Common myeloid progenitor, CD34-positive (primary cell): ENCODE measurements at regions not wholly inside any gene's neighbourhood (a gene's known extent, or its start where the extent isn't known, plus 50 kb on each side); places are given as distances from the start of the nearest gene placed in this dataset.

Source experiments
- CTCF ChIA-PET: fragments of 350-600 bp; sonication (Branson Sonifier 250); formaldehyde crosslinking; loops from one replicate; lab custom pipeline; 2021; ENCODE audit warnings: antibody characterized with exemption; lab: Charles Lee
- POLR2A ChIA-PET: fragments of 350-600 bp; sonication (Branson Sonifier 250); formaldehyde crosslinking; loops from one replicate; lab custom pipeline; 2021; ENCODE audit warnings: antibody characterized with exemption; lab: Charles Lee
- DNase-seq, 3 donors: peaks; one replicate each; pipeline versions ENCODE4 v3.0.0 to v3.0.0-alpha.2; 2013
- H3K27ac ChIP-seq, 2 experiments: 1 replicate in 1 of 2; 2 replicates in 1 of 2; pipeline ENCODE4 v1.7.0; 2013; ENCODE audit warnings: inconsistent platforms in 2 of 2, low read length in 2 of 2, mild to moderate bottlenecking in 2 of 2, low read depth in 1 of 2, moderate library complexity in 1 of 2; ENCODE audit not compliant: severe bottlenecking in 2 of 2, insufficient read depth in 1 of 2, poor library complexity in 1 of 2
- H3K27me3 ChIP-seq, 5 experiments: replicated peaks in 2 of 5; 1 replicate in 3 of 5; 2 replicates in 2 of 5; pipeline versions ENCODE4 v1.6.1 to v1.7.0; 2013; ENCODE audit warnings: low read length in 4 of 5, mild to moderate bottlenecking in 2 of 5, moderate library complexity in 2 of 5, inconsistent platforms in 1 of 5; ENCODE audit not compliant: insufficient read depth in 5 of 5, control insufficient read depth in 4 of 5
- H3K36me3 ChIP-seq, 4 experiments: 1 replicate in 2 of 4; 2 replicates in 2 of 4; pipeline versions ENCODE4 v1.6.1 to v1.7.0; 2013; ENCODE audit warnings: low read length in 3 of 4, control low read depth in 1 of 4, mild to moderate bottlenecking in 1 of 4; ENCODE audit not compliant: control insufficient read depth in 4 of 4, insufficient read depth in 4 of 4
- H3K4me1 ChIP-seq, 4 experiments: 1 replicate in 3 of 4; 2 replicates in 1 of 4; pipeline versions ENCODE4 v1.6.1 to v1.7.1; 2013; ENCODE audit warnings: low read length in 3 of 4, mild to moderate bottlenecking in 3 of 4, control low read depth in 1 of 4, inconsistent platforms in 1 of 4, moderate library complexity in 1 of 4; ENCODE audit not compliant: control insufficient read depth in 4 of 4, insufficient read depth in 4 of 4; ENCODE audit errors: control extremely low read depth in 1 of 4
- H3K4me3 ChIP-seq, 7 experiments: 1 replicate in 4 of 7; 2 replicates in 3 of 7; pipeline versions ENCODE4 v1.5.1 to v1.7.0; 2013; ENCODE audit warnings: mild to moderate bottlenecking in 7 of 7, low read length in 6 of 7, moderate library complexity in 6 of 7, inconsistent platforms in 2 of 7, low read depth in 2 of 7, control low read depth in 1 of 7; ENCODE audit not compliant: insufficient read depth in 4 of 7, control insufficient read depth in 1 of 7; ENCODE audit errors: extremely low read depth in 1 of 7
- H3K9me3 ChIP-seq, 5 experiments: 1 replicate in 4 of 5; 2 replicates in 1 of 5; pipeline versions ENCODE4 v1.6.1 to v1.7.1; 2013; ENCODE audit warnings: low read length in 4 of 5, mild to moderate bottlenecking in 2 of 5, inconsistent platforms in 1 of 5, low read depth in 1 of 5, moderate library complexity in 1 of 5; ENCODE audit not compliant: control insufficient read depth in 4 of 5, insufficient read depth in 2 of 5; ENCODE audit errors: control extremely low read depth in 1 of 5
- WGBS: methylation state at CpG from one replicate; pipeline ENCODE4 v1.1.5; 2013; ENCODE audit not compliant: insufficient coverage; 5-methylcytosine and 5-hydroxymethylcytosine counted together

- no peak overlapping the region for H3K4me3 ChIP-seq
- H3K27ac ChIP-seq, result no peak overlapping the region
- H3K36me3 ChIP-seq, result no peaks in the 10 kb centered on the region
- no peak for DNase-seq
- peaks cover 0 to 3% (median 0%) of the 10 kb centered on the region in 5 experiments for H3K27me3 ChIP-seq
- H3K9me3 ChIP-seq, result no peaks in the 10 kb centered on the region
- CTCF ChIA-PET, result no interaction called here
- H3K4me1 ChIP-seq, result no peaks in the 10 kb centered on the region
- POLR2A ChIA-PET, result no interaction called here
- 80% methylated on average over 1 of the region's 2 CpGs for WGBS
Measured at GRCh38 chr20:7151676-7152470, 384.4 kb downstream of the BMP2 start.

- POLR2A ChIA-PET, result no interaction called here
- no peaks in the 10 kb centered on the region for H3K36me3 ChIP-seq
Measured at GRCh38 chr20:7155282-7155681, 387.8 kb downstream of the BMP2 start.

GRCh38 chr20:7155794-7156193 is 388.3 kb downstream of the BMP2 start:
- CTCF ChIA-PET, result no interaction called here
- POLR2A ChIA-PET, result no interaction called here
- Histone ChIP-seq H3K27me3 (peaks cover 0 to 1% (median 0%) of the 10 kb centered on the region in 5 experiments), H3K4me1 (no peaks in the 10 kb centered on the region), H3K9me3 (no peaks in the 10 kb centered on the region), H3K36me3 (no peaks in the 10 kb centered on the region), H3K27ac (no peak overlapping the region), H3K4me3 (no peak overlapping the region)
- WGBS, result 100% methylated on average over 1 of the region's 2 CpGs
- no peak for DNase-seq

More at GRCh38 chr20:7155282-7155681, 387.8 kb downstream of the BMP2 start:
- Histone ChIP-seq H3K9me3 (no peaks in the 10 kb centered on the region), H3K4me1 (no peaks in the 10 kb centered on the region), H3K27me3 (peaks cover 0 to 1% (median 0%) of the 10 kb centered on the region in 5 experiments), H3K4me3 (no peak overlapping the region), H3K27ac (no peak overlapping the region)
- WGBS, result 100% methylated on average over 3 of the region's 4 CpGs
- no peak for DNase-seq
- CTCF ChIA-PET, result no interaction called here

DNA sequence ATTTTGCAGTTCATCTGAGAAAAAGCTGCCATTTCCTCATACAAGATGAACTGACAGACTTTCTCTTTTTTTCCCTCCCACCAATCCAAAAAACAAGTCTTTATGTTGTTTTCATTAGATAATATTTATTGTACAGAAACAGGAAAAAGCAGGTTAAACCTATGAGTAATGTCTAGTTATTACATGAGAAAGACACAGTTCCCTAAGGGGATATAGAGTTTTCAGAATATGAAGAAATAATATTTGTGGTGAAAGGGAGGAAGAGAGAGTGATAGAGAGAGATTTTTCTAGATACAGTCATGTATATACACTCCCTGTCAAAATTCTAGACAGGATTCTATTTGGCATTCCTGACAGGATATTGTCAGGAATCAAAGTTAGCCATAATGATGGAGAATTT is 392.4 kb downstream of the BMP2 start:
- POLR2A ChIA-PET, result no interaction called here
- no peak for DNase-seq
- no peaks in the 10 kb centered on the region for H3K36me3 ChIP-seq
- H3K27me3 ChIP-seq, result peaks cover 0 to 1% (median 0%) of the 10 kb centered on the region in 5 experiments
- CTCF ChIA-PET, result no interaction called here
- H3K27ac ChIP-seq, result no peak overlapping the region
- H3K4me1 ChIP-seq, result no peaks in the 10 kb centered on the region
- H3K4me3 ChIP-seq, result no peak overlapping the region
- H3K9me3 ChIP-seq, result no peaks in the 10 kb centered on the region

DNA sequence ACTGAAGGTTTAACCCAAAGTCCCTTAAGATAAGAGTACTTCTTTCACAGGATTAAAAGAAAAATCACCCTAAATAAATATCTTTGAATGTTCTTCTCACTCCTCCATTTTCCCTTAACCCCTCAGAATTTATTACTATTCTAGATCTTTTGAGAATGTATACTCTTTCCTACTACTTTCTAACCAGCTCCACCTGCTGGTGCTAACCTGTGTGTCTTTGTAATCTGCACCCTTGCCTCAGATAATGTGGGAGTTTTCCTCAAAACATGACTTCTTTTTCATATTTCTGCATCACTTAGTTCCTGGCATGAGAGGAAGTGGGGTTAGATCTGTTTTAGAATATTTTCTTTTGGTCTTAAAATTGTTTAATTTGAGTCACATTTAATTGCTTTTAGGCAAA is 394.2 kb downstream of the BMP2 start:
- Histone ChIP-seq H3K4me3 (no peak overlapping the region), H3K36me3 (no peaks in the 10 kb centered on the region), H3K9me3 (no peaks in the 10 kb centered on the region), H3K27ac (no peak overlapping the region), H3K4me1 (no peaks in the 10 kb centered on the region), H3K27me3 (peaks cover 0 to 1% (median 0%) of the 10 kb centered on the region in 5 experiments)
- ChIA-PET CTCF (no interaction called here), POLR2A (no interaction called here)
- DNase-seq, result peak; percentile 11 to 41 (median 40)

DNA sequence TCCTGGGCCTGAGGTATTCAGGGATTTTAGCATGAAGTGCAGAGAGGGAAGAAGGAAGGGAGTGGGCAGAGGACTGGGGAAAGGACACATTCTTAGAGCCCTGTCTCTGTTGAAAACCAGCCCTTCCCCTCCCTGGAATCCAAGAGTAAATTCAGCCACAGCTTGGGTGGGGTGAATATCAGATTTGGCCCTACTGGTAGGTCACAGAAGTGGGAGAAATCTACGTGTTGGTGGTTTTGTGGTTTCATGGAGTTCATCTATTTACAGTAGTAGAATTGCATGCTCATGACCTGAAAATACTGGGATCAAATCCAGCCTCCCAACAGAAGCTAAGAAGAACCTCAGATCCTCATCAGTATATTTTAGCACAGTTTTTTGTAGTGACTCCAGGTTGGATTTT is 404.4 kb downstream of the BMP2 start:
- Histone ChIP-seq H3K4me3 (no peak overlapping the region), H3K27me3 (peaks cover 0 to 17% (median 2%) of the 10 kb centered on the region in 5 experiments), H3K36me3 (no peaks in the 10 kb centered on the region), H3K4me1 (no peaks in the 10 kb centered on the region), H3K9me3 (no peaks in the 10 kb centered on the region), H3K27ac (no peak overlapping the region)
- DNase-seq, result no peak
- WGBS, result no CpG with 5 or more reads among the region's 1 CpG
- ChIA-PET CTCF (no interaction called here), POLR2A (no interaction called here)

DNA sequence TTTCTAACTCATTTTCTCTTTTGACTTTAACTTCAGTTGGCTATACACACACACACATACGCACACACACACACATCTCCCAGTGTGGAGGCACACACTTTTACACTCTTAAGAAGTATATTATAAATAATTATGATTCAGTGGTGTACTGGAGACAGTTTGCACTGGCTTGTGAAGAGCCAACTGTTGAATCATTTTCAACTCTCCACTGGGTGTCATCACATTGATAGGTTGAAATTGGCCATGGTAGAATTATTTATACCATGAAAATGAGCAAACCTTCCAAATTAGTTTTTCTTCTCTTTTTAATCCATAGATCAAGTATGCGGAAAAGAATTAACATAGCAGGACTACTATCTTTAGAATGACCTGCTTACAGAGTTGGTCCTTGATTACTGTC is 407.1 kb downstream of the BMP2 start:
- H3K4me3 ChIP-seq, result no peak overlapping the region
- H3K36me3 ChIP-seq, result no peaks in the 10 kb centered on the region
- ChIA-PET CTCF (interaction anchor here (0.6 kb wide), 1 partner anchor 475 kb away, joined by 3 read pairs; no protein-coding TSS in a partner anchor), POLR2A (no interaction called here)
- peaks cover 0 to 2% (median 0%) of the 10 kb centered on the region in 5 experiments for H3K9me3 ChIP-seq
- no peak for DNase-seq
- WGBS, result no CpG with 5 or more reads among the region's 2 CpGs
- peaks cover 0 to 8% (median 2%) of the 10 kb centered on the region in 5 experiments for H3K27me3 ChIP-seq
- no peak overlapping the region for H3K27ac ChIP-seq
- H3K4me1 ChIP-seq, result no peaks in the 10 kb centered on the region
